GM18499 (cell line): ENCODE measurements at regions not wholly inside any gene's neighbourhood (a gene's known extent, or its start where the extent isn't known, plus 50 kb on each side); places are given as distances from the start of the nearest gene placed in this dataset.
"Not testable (repeated sequence)": the region's sequence is repeated elsewhere in the genome, so short reads cannot be mapped to it uniquely, and the experiment has no call there.

Experiments
- ATAC-seq: cut with Tn5 transposase; IDR thresholded peaks from one replicate; pipeline ENCODE4 v1.9.1; 2021; ENCODE audit warnings: moderate number of reproducible peaks; ENCODE audit not compliant: insufficient read depth, unreplicated experiment

DNA sequence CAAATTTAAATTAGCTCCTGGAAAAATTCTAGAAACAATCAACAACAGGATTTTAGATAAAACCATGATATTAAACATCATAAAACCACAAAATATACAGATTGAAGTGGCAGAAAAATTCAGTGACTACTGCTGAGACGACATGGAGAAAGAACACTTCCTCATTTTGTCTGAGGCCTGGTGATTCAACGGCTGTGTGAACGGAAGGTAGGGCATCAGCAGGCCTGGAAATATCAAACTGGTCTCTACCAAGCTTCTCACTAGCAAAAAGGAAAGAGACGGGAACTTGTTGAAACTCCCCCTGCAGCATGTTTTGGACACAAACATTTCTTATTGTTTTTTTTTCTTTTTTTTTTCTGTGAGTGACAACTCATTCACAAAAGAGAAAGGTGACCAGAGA, 58.0 kb upstream of the AHI1 start:
- ATAC-seq: no peak

DNA sequence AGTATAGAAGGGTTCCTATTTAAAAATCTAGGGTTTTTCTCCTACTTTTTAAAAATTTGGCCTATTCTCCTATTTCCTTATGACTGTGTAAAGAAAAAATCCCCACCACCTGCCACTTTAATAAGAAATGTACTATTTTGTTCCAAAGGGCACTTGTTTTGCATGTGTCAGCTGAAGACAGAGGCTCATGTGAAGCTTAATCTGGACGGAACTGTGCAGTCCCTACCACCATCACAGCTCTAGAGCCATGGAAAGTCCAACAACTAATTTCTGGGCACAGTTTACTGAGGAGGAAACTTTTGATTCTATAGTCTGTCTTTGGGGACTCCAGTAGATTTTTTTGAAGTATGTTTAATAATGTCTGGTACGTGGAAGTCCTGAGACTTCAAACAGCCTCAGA, 60.0 kb upstream of the AHI1 start:
- ATAC-seq: no peak

DNA sequence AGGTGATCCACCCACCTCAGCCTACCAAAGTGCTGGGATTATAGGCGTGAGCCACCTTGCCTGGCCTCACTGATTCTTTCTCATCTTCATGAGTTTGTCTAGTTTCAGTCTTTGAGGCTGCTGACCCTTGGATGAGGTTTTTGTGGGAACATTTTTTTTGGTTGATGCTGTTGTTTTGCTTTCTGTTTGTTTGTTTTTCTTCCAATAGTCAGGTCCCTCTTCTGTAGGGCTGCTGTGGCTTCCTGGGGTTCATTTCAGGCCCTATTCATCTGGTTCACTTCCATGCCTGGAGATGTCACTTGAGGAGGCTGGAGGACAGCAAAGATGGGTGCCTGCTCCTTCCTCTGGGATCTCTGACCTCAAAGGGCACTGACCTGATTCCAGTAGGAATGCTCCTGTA, 68.1 kb upstream of the AHI1 start:
- ATAC-seq: not testable (repeated sequence)

DNA sequence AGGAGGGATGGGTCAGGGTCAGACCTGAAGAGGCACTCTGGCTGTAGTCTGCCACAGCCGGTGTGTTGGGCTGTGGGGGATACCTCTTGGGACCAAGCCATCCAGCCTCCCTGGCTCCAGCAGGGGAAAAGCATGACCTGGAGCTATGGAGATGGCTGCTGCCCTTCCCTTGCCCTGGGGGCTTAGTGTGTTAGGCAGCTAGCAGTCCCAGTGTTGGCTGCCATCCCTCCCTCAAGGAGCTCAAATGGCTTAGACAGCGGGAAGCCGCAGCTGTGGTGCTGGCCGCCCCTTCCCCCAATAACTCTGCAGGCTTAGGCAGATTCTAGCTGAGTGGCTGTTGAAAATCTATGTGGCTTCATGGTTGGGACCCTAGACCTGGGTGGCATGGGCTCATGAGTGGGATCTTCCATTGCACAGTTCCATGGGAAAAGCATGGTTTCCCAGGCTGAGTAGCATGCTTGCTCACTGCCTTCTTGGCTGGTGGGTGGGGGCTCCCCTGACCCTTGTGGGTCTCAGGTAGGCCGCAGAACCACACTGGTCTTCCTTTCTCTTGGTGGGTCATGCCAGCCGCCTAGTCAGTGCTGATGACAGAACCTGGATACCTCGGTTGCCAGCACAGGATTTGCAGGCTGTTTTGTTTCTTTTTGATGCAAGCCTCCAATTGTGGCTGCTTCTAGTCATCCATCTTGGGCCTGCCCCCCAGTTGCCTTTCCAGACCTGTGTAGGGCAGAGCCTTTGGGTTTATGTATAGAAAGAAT, 69.0 kb upstream of the AHI1 start:
- ATAC-seq: no peak

DNA sequence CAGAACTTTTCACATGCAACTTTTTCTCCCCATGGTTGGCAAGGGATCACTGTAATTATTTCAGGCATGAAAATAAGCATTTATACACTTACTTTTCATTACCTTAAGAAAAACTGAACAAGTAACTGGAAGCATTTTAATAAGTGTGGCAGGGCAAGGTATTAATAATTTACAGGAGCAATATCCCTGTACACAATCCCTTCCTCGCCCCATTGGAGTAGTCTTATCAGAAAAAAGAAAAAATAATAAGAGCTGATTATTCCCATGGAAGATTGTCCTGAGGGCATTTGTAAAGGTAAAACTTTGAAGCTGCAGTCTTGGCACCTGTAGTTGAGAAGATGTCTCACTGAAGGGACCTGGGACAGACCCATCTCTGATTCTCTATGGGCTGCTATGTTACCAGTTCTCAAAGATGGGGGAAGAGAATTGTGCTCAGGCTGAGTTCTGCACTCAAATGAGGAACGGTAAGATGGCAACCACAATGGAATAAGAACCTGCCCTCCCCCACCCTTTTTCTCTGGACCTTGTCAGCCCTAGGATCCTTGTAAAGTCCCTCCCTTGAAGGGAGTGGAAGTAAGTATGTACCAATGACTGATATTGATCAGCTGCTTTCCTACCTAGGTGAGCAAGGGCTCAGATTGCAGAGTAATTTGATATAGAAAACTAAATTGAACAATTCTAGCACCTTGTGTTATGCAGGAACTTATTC, 70.0 kb upstream of the AHI1 start:
- ATAC-seq: no peak

DNA sequence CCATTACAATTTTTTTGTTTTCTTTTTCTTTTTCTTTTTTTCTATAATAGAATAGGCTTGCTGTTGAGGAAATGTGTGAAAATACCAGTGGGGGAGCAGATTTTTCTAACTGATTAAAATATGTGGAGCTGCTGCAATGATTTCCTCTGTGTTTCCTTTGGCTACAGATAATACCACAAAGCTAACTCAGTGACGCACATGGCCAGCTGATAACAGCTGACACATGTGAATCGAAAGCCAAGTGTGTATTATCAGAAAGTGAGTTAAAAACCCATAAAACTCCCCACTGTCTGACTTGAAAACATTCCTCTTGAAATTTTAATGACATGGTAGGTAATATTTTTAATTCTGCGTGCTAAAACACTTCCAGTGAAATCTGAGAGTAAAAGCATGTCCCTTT, 70.8 kb upstream of the AHI1 start:
- peak; percentile 79 for ATAC-seq

DNA sequence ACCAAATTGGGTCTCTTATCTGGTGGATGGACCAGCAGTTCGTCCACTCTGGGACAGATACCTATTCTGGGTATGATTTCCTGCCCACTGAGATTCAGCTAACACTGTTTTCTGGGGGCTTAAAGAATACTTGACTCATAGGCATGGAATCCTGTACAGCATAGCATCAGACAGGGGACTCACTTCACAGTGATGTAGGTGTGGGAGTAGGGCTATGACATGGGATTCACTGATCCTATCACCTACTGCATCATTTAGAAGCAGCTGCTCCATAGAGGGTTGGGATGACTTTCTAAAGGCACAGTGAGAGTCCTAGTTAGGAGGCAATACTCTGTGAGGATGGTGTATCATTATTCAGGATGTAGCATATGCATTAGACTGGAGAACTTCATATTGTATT, 74.5 kb upstream of the AHI1 start:
- ATAC-seq: no peak

DNA sequence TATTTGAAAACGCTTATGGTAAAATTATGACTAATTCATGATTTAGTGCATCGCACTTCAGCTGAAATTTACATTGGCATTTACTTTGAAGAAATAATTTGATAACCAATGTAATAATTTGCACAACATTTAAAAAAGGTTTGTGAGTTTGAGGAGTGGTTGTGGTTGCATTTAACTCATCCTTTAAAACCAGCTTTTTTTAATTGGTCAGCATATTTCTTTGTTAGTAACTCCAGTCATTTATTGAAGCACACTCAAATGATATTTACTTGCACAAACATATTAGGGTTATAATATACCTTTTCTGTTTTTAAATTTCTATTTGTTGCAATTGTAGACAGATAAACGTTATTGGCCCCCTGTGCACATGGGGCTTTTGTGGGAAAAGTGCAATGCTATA, 78.1 kb upstream of the AHI1 start:
- ATAC-seq: no peak

DNA sequence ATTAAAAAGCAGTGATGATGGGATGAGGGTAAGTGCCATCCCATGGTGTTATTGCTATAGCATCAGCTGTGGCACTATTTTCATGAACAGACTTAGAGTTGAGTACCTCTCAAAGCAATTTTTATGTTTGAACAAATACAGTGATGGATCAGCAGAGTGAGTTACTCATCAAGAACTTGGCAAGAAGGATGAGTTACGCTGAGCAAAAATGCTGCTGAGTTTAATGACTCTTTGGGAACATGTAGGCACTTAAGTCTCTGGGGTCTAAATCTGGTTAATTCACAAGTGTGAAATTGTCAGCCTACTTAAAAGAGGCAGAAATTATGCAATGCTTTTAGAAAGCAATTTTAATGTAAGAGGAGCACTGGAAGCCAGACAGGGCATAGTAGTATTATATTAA, 78.5 kb upstream of the AHI1 start:
- no peak for ATAC-seq

DNA sequence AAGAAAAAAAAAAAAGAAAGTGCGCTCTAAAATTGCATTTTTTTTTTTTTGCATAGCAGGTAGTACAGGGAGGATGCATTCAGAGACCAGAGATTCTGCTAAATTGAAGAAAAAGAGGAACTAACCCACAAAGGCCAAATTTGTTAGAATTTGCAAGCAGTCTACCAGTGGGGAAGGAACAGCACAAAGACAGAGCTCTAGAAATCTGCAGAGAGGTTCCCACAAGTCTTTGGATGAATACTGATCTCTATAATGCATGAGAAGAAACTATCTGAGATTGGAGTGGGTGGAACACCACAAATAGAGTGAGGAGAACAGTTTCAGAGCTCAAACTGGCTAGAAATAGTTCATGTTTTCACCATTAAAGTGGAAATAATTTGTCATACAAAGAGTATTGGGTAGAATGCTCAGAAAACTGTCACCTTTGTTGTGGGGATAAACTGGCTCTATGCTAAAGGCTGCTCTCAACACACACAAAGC, 79.6 kb upstream of the AHI1 start:
- ATAC-seq: peak; percentile 96

DNA sequence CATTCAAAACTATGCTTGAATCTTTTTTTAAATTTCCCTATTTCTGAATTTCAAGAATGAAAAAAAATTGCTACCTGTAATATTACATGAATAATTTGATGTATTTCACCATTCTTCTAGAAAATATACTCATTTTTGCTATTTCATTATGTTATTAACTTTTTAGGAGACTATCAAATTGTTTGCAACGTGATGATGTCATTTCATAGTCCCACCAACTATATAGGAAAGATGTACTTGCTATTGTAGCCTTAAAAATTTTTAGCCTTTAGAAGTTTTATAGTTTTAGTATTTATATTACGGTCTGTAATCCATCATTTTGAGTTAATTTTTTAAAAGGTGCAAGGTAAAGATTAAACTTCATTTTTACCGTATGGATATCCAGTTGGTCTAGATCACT, 81.4 kb upstream of the AHI1 start:
- ATAC-seq: no peak

DNA sequence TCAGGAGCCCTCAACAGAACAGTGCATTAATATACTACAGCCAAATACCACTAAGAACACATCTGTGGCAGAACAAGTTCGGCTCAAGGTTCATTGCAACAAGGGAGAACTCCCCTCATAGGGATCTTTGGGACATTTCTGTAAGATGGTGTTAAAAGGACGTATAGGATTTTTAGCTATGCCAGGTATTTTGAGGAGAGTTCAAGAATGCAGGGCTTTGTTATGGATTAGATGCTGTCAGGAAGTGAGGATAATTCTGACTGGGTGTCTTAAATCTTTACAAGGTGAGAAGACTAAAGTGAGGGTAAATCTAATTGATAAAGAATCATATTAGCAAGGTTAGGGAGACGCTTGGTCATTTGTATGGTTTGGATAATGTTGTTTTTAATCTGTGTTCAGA, 83.7 kb upstream of the AHI1 start:
- ATAC-seq: no peak

DNA sequence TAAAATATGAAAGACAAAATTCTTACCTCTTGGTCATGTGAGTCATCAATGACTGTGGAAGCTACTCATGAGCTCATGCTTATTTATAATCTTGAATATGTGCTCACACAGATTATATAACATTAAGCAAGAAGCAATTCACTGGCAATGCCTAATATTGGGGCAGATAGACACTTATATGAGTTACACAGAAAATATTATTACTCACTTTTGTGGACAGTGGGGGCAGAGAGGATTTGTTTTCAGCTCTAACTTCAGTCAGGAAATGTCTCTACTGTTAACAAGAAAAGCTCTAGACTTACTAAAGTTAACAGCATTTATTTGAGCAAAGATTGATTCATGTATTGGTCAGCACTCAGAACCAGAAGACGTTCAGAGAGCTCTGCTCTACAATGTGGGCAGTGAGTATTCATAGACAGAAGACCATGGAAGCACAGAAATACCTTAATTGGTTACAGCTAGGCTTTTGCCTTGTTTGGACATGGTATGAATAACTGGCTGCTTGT, 85.8 kb upstream of the AHI1 start:
- no peak for ATAC-seq

DNA sequence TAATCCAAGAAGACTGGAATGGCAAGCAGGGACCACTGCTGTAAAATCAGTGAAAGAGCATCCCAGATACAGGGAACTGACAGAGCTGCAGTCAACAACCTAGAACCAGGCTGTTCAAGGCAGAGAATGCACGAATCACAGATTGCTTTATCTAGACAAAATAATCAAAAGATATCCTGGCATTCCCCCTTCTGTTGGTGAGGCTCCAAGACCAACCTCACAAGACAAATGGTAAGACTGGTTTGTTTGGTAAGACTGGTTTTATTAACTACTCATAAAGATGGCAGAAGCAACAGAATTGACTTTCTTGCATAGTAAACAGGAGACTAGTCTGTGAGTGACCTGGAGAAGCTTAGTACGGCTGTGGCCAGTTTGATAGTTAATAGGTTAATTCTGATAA, 88.8 kb upstream of the AHI1 start:
- ATAC-seq: no peak

DNA sequence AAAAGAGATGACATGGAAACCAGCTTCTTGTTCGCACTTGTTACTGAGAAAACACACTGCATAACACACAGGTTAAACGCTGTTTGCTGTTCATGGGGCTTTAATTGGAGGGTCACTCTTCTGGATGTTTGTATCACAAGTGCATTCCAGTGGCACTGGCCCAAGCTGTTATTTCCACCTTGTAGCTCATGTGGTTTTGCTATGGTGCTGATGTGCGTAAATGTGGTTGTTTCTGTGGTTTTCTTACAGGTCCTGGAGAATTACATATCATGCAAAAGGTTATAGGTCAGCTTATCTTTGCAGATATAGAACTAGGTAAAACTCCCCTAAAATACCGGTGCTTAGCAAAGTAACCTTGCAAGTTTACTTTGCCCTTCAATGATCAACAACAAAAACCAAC, 89.3 kb upstream of the AHI1 start:
- ATAC-seq: no peak

DNA sequence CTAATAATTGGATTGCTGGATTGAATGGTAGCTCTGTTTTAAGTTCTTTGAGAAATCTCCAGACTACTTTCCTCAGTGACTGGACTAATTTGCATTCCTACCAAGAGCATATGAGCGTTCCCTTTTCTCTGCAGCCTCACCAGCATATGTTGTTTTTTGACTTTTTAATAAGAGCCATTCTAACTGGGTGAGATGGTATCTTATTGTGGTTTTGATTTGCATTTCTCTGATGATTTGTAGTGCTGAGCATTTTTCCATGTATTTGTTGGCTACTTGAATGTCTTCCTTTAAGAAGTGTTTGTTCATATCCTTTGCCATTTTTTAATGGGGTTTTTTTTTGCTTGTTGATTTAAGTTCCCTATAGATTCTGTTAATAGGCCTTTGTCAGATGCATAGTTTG, 94.7 kb upstream of the AHI1 start:
- no peak for ATAC-seq

DNA sequence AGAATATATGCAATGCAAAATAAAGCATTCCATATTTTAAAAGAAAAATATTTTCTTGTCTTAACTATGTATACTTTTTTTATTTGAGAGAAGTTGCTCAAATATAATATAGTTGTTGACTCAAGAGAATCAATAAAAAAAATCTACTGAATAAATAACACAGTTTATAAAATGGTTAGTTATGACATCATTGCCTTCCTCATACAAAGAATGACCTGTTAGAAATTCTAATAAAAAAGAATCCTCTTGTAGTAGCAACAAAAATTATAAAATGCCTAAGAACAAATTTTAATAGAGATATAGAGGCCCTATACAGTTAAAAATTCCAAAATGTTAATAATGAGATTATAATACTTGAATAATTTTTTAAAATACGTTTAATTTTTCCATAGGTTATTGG, 96.5 kb upstream of the AHI1 start:
- no peak for ATAC-seq

DNA sequence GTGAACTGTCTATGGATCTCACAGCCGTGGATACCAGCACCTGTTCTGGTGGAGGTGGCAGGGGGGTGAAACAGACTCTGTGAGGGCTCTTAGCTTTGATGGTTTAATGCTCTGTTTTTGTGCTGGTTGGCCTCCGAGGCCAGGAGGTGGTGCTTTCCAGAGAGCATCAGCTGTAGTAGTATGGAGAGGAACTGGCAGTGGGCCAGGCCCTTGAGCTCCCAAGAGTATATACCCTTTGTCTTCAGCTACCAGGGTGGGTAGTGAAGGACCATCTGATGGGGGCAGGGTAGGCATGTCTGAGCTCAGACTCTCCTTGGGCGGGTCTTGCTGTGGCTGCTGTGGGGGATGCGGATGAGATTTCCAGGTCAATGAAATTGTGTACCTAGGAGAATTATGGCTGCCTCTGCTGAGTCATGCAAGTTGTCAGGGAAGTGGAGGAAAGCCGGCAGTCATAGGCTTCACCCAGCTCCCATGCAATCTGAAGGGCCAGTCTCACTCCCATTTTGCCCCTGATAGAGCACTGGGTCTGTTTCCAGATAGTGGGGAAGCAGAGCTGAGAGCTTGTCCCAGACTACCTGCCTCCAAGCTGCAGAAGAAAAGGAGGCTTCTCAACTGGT, 102.7 kb upstream of the AHI1 start:
- ATAC-seq: no peak

DNA sequence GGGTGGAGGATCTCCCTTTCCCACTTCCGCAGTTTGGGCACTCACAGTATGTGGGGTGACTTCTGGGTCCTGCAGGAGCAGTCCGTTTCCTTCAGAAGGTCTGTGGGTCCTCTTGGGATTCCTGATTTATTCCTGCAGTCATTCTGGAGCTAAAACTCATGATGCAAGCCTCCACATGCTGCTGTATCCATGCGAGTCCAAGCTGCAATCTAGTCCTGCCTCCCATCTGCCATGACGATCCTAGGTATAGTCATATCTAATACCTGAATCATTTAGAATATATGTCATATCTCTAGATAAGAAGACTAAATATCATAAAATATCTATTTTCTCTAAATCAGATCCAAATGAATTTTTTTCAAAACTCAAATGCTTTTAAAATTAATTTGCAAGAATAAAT, 103.4 kb upstream of the AHI1 start:
- ATAC-seq: no peak

DNA sequence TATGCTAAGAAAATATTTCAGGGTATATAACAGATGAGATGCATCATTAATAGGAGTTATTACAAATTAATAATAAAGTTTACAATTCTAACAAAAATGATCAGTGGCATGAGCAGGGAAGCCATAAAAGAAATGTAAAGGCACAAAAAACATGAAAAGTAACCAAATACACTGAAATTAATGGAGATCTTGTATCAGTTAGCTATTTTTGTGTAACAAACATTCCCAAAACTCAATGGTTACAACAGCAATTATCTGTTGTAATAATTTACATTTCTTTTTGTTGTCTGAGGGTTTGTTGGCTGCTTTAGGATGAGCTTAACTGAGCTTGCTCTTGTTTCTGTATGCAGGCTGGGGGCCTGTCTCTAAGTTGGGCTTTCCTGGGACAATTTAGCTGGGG, 104.3 kb upstream of the AHI1 start:
- ATAC-seq: no peak

DNA sequence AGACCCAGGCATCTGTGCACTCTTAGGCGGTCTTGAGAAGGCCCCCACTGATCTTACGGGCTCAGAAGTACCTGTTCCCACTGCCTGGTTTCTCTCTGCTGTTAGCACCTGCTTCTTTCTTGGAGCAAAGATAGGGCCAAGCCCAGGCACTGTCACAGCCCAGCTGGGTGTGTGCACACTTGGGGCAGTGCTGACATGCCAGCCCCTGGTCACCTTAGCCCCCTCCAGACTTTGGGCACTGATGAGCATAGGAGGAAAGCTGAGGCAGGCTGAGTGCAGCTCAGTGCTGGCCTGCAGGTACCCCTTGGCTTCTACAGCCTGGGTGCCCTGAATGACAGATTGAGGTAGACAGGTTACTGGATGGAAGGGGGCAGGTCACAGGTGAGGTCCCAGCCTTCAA, 105.7 kb upstream of the AHI1 start:
- ATAC-seq: no peak
